ENCODE measurements at regions not wholly inside any gene's neighbourhood (a gene's known extent, or its start where the extent isn't known, plus 50 kb on each side); places are given as distances from the start of the nearest gene placed in this dataset.

GRCh38 chr3:4015426-4015825 is 216.2 kb downstream of the LRRN1 start (continued):
- TF ChIP-seq USF2 (IDR thresholded peaks at IDR 0.05) (no peak), NPAS2 (CRISPR knock-in tag; IDR thresholded peaks at IDR 0.05; ENCODE audit: borderline replicate concordance) (no peak), TFCP2L1 (CRISPR knock-in tag; IDR thresholded peaks at IDR 0.05) (no peak)

- ChIA-PET POLR2A (no interaction called here), CTCF (no interaction called here)
- DNase-seq (ENCODE audit: low read depth in 1 of 2, low spot score in 1 of 2), result no peak
- H3K4me2 ChIP-seq, result no peak overlapping the region
- no peak for TF ChIP-seq BCL3 (IDR thresholded peaks at IDR 0.05)
- TF ChIP-seq RAD21 (conservative IDR thresholded peaks at IDR 0.05 in 1 of 2, IDR thresholded peaks at IDR 0.05 in 1 of 2), result no peak
- TF ChIP-seq PBX3 (IDR thresholded peaks at IDR 0.05), result no peak
- no peak for TF ChIP-seq FOXS1 (CRISPR knock-in tag; IDR thresholded peaks at IDR 0.05)
- no peak for TF ChIP-seq FOSL2 (IDR thresholded peaks at IDR 0.05)
- TF ChIP-seq FOSL2 (CRISPR knock-in tag; IDR thresholded peaks at IDR 0.05), result no peak
- no peak for TF ChIP-seq FOSB (CRISPR knock-in tag; IDR thresholded peaks at IDR 0.05)
- TF ChIP-seq BHLHE40 (IDR thresholded peaks at IDR 0.05; ENCODE audit: low read depth, low read length), result no peak
- TF ChIP-seq MAX (IDR thresholded peaks at IDR 0.05), result no peak
- TF ChIP-seq HES2 (IDR thresholded peaks at IDR 0.05), result no peak
- TF ChIP-seq REST (IDR thresholded peaks at IDR 0.05), result no peak
- no peak for TF ChIP-seq SREBF2 (IDR thresholded peaks at IDR 0.05)
- TF ChIP-seq E2F6 (IDR thresholded peaks at IDR 0.05; ENCODE audit: borderline replicate concordance, low read depth), result no peak
- TF ChIP-seq KDM1A (IDR thresholded peaks at IDR 0.05; ENCODE audit: low read depth), result no peak
- no peak for TF ChIP-seq TP53 (CRISPR knock-in tag; IDR thresholded peaks at IDR 0.05)
- TF ChIP-seq RCOR1 (IDR thresholded peaks at IDR 0.05; ENCODE audit: low read depth, low read length), result no peak
- TF ChIP-seq MAFK (IDR thresholded peaks at IDR 0.05; ENCODE audit: partially characterized antibody), result no peak
- no peak for FAIRE-seq
- H3K4me1 ChIP-seq, result no peaks in the 10 kb centered on the region
- no peak for ATAC-seq
- no peak overlapping the region for H3K27ac ChIP-seq
- H3K9me3 ChIP-seq, result no peaks in the 10 kb centered on the region
- 5% methylated on average over 1 of the region's 1 CpG for WGBS (ENCODE audit: missing lambda C conversion rate)
- H3K4me3 ChIP-seq, result no peak overlapping the region
These were observed 220.3 kb downstream of the LRRN1 start for GRCh38 chr3:4019501-4019900.

Data from A549 (cell line).